Left colon (tissue), 2 donors: ENCODE measurements at regions not wholly inside any gene's neighbourhood (a gene's known extent, or its start where the extent isn't known, plus 50 kb on each side); places are given as distances from the start of the nearest gene placed in this dataset.

Experiments used
- ATAC-seq: fragments of 200-7000 bp; cut with Tn5 transposase; one replicate; pipeline ENCODE4 v1.9.1; 2020; ENCODE audit warnings: mild to moderate bottlenecking, moderate library complexity
- DNase-seq, 2 donors: peaks; one replicate each; pipeline ENCODE4 v3.0.0-alpha.2; 2020
- intact Hi-C, 2 donors: fragments of 100-400 bp; cut with DNase I in 1 of 2; cut with micrococcal nuclease in 1 of 2; formaldehyde crosslinking; loops; one replicate each; pipeline versions ENCODE4 v1.11.2 to v1.14.0; 2022; cut with DNase I, micrococcal nuclease
- donor health status: DM: no; HTN: no; CAD: no.
- donor health status: DM: yes; HTN: yes; CAD: no.

GRCh38 chr15:88385078-88385700, 82.0 kb downstream of the MRPL46 start:
- no peak for DNase-seq
- ATAC-seq: no peak
- intact Hi-C loops: no loop called here

- intact Hi-C loops: no loop called here
- DNase-seq (no peak), ATAC-seq (no peak)
These were observed 83.8 kb downstream of the MRPL46 start for GRCh38 chr15:88383354-88383753.

GRCh38 chr15:88382482-88382983, 84.7 kb downstream of the MRPL46 start:
- DNase-seq (no peak), ATAC-seq (no peak)
- intact Hi-C loops: no loop called here

- ATAC-seq (no peak), DNase-seq (no peak)
- intact Hi-C loops: no loop called here
These were observed 89.0 kb downstream of the MRPL46 start for GRCh38 chr15:88378188-88378637.

GRCh38 chr15:88377509-88377908, 89.7 kb downstream of the MRPL46 start:
- intact Hi-C loops: no loop called here
- no peak for DNase-seq
- ATAC-seq: no peak

- DNase-seq: no peak
- intact Hi-C loops: no loop called here
- no peak for ATAC-seq
These were observed 90.5 kb downstream of the MRPL46 start for GRCh38 chr15:88376574-88377174.

- ATAC-seq (no peak), DNase-seq (no peak)
- intact Hi-C loops: no loop called here
These were observed 91.8 kb downstream of the MRPL46 start for GRCh38 chr15:88375234-88375927.

GRCh38 chr15:88365124-88365523, 102.1 kb downstream of the MRPL46 start:
- ATAC-seq (no peak), DNase-seq (no peak)
- intact Hi-C loops: no loop called here

GRCh38 chr15:88348579-88349230, 92.2 kb upstream of the NTRK3 start:
- intact Hi-C loops: no loop called here
- ATAC-seq (no peak), DNase-seq (no peak)

GRCh38 chr15:88345962-88346361, 89.4 kb upstream of the NTRK3 start:
- ATAC-seq: no peak

GRCh38 chr15:88344786-88345185, 88.2 kb upstream of the NTRK3 start:
- intact Hi-C loops: no loop called here
- DNase-seq (no peak), ATAC-seq (no peak)

More at GRCh38 chr15:88345962-88346361, 89.4 kb upstream of the NTRK3 start:
- no peak for DNase-seq
- intact Hi-C loops: no loop called here

- ATAC-seq (no peak), DNase-seq (no peak)
- intact Hi-C loops: no loop called here
These were observed 86.1 kb upstream of the NTRK3 start for GRCh38 chr15:88342666-88343065.

- DNase-seq (no peak), ATAC-seq (no peak)
- intact Hi-C loops: no loop called here
These were observed 85.1 kb upstream of the NTRK3 start for GRCh38 chr15:88341653-88342052.

GRCh38 chr15:88341006-88341405, 84.5 kb upstream of the NTRK3 start:
- no peak for DNase-seq
- intact Hi-C loops: no loop called here
- no peak for ATAC-seq

GRCh38 chr15:88337993-88338392, 81.5 kb upstream of the NTRK3 start:
- no peak for DNase-seq
- no peak for ATAC-seq
- intact Hi-C loops: no loop called here

GRCh38 chr15:88335074-88335473, 78.5 kb upstream of the NTRK3 start:
- DNase-seq (no peak), ATAC-seq (no peak)
- intact Hi-C loops: no loop called here

- intact Hi-C loops: no loop called here
- DNase-seq (no peak), ATAC-seq (no peak)
These were observed 77.9 kb upstream of the NTRK3 start for GRCh38 chr15:88334436-88334835.

GRCh38 chr15:88331291-88331690, 74.8 kb upstream of the NTRK3 start:
- ATAC-seq (no peak), DNase-seq (peak in 1 of 2 donors; percentile 29)
- intact Hi-C loops: no loop called here

GRCh38 chr15:88326924-88327323, 70.4 kb upstream of the NTRK3 start:
- intact Hi-C loops: no loop called here
- DNase-seq (no peak), ATAC-seq (no peak)

- ATAC-seq (no peak), DNase-seq (no peak)
- intact Hi-C loops: no loop called here
These were observed 68.2 kb upstream of the NTRK3 start for GRCh38 chr15:88324741-88325065.
